Nephron progenitor cell (in vitro differentiated cells): ENCODE measurements at regions not wholly inside any gene's neighbourhood (a gene's known extent, or its start where the extent isn't known, plus 50 kb on each side); places are given as distances from the start of the nearest gene placed in this dataset.

ENCODE experiments used
- DNase-seq: peaks from one replicate; pipeline ENCODE4 v3.0.0; 2021
- H3K27ac Mint-ChIP-seq: 2 replicates; pipeline ENCODE4 v1.8.0; 2021; ENCODE audit warnings: mild to moderate bottlenecking, moderate library complexity, mixed read lengths
- H3K27me3 Mint-ChIP-seq: 2 replicates; pipeline ENCODE4 v1.8.0; 2021; ENCODE audit warnings: mild to moderate bottlenecking, low read depth, mixed read lengths; ENCODE audit not compliant: poor library complexity
- H3K36me3 Mint-ChIP-seq: 2 replicates; pipeline ENCODE4 v1.8.0; 2021; ENCODE audit warnings: low read depth, mixed read lengths
- H3K4me1 Mint-ChIP-seq: 2 replicates; pipeline ENCODE4 v1.8.0; 2021; ENCODE audit warnings: mixed read lengths
- H3K4me3 Mint-ChIP-seq: 2 replicates; pipeline ENCODE4 v1.8.0; 2021; ENCODE audit warnings: mild to moderate bottlenecking, moderate library complexity, mixed read lengths
- H3K9me3 Mint-ChIP-seq: 2 replicates; pipeline ENCODE4 v1.8.0; 2021; ENCODE audit warnings: mild to moderate bottlenecking, moderate library complexity, mixed read lengths
- TF ChIP-seq, protein P1 (sequence below): fragments of 200-600 bp; sonication (generic); IDR thresholded peaks from 2 replicates; pipeline ENCODE4 v1.5.0; 2021; ENCODE audit warnings: antibody characterized with exemption

DNA sequence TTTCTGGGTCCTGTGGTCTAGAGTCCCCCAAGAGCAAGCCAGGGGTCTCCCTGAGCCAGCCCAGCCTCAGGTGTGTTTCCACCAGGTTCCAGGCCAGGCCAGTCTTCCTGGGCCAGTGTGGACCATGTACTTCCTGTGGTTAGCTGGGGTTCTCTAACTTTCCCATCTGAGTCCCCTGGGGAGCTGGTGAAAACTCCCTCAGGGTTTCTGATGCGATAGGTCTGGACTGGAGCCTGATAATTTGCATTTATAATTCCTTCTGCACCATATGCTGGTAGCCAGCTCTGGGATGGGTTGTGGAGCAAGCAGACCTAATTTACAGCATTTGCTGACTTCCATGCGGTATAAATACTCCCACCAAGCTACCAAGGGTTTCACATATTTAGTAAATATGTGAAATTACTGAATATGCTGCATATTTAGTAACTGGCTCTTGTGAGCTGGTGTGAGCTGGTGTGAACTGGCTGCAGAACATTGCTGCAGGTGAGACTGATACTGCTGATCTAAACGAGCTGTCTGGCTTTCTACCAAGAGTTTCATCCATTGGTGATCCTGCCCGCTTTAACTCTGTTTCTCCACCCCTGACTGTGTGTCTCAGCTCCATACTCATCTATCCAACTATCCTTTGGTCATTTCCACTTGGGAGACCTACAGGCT, 62.6 kb downstream of the RIN2 start:
- H3K4me1 Mint-ChIP-seq, result peaks cover 30% of the 10 kb centered on the region
- peaks cover 80% of the 10 kb centered on the region for H3K36me3 Mint-ChIP-seq
- H3K27ac Mint-ChIP-seq, result no peak overlapping the region

DNA sequence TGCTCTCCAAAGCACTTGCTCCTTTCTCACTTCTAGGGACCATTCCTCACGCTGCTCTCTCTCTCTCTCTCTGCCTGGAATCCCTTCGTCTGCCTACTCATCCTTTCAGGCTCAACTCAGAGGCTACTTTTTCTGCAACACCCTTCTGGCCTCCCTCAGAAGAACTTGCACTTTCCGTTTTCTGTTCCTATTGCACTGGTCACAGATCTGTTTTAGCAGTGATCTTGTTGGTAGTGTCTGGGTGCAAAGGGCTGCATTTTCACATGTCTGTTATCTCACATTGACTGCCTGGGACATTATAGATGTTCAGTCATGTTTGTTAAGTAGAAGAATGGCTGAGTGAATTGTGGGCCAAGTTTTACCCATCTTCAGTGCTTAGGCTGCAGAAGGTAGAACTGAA, 63.5 kb downstream of the RIN2 start:
- Mint-ChIP-seq H3K9me3 (peaks cover 16% of the 10 kb centered on the region), H3K36me3 (peaks cover 77% of the 10 kb centered on the region), H3K4me1 (peaks cover 26% of the 10 kb centered on the region), H3K27ac (no peak overlapping the region), H3K27me3 (no peaks in the 10 kb centered on the region), H3K4me3 (no peak overlapping the region)
- no peak for DNase-seq
- TF ChIP-seq, protein P1, sequence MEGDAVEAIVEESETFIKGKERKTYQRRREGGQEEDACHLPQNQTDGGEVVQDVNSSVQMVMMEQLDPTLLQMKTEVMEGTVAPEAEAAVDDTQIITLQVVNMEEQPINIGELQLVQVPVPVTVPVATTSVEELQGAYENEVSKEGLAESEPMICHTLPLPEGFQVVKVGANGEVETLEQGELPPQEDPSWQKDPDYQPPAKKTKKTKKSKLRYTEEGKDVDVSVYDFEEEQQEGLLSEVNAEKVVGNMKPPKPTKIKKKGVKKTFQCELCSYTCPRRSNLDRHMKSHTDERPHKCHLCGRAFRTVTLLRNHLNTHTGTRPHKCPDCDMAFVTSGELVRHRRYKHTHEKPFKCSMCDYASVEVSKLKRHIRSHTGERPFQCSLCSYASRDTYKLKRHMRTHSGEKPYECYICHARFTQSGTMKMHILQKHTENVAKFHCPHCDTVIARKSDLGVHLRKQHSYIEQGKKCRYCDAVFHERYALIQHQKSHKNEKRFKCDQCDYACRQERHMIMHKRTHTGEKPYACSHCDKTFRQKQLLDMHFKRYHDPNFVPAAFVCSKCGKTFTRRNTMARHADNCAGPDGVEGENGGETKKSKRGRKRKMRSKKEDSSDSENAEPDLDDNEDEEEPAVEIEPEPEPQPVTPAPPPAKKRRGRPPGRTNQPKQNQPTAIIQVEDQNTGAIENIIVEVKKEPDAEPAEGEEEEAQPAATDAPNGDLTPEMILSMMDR, result no peak

More for the DNA sequence above, 62.6 kb downstream of the RIN2 start:
- TF ChIP-seq, protein P1, result no peak
- Mint-ChIP-seq H3K27me3 (no peaks in the 10 kb centered on the region), H3K4me3 (no peak overlapping the region), H3K9me3 (peaks cover 16% of the 10 kb centered on the region)
- no peak for DNase-seq

GRCh38 chr20:19823216-19823615, 65.2 kb downstream of the RIN2 start:
- TF ChIP-seq, protein P1, result no peak
- no peak overlapping the region for H3K27ac Mint-ChIP-seq
- no peaks in the 10 kb centered on the region for H3K27me3 Mint-ChIP-seq
- H3K4me3 Mint-ChIP-seq, result no peak overlapping the region
- DNase-seq, result no peak
- peaks cover 72% of the 10 kb centered on the region for H3K36me3 Mint-ChIP-seq
- H3K4me1 Mint-ChIP-seq, result peaks cover 26% of the 10 kb centered on the region
- peaks cover 14% of the 10 kb centered on the region for H3K9me3 Mint-ChIP-seq

GRCh38 chr20:19823971-19824370, 65.9 kb downstream of the RIN2 start:
- Mint-ChIP-seq H3K4me3 (no peak overlapping the region), H3K27ac (peak overlapping the region; percentile 55), H3K27me3 (no peaks in the 10 kb centered on the region), H3K36me3 (peaks cover 72% of the 10 kb centered on the region), H3K9me3 (peaks cover 6% of the 10 kb centered on the region), H3K4me1 (peaks cover 26% of the 10 kb centered on the region)
- TF ChIP-seq, protein P1, result no peak
- DNase-seq, result peak; percentile 27

- no peaks in the 10 kb centered on the region for H3K27me3 Mint-ChIP-seq
- no peaks in the 10 kb centered on the region for H3K9me3 Mint-ChIP-seq
- no peak overlapping the region for H3K4me3 Mint-ChIP-seq
- peaks cover 71% of the 10 kb centered on the region for H3K36me3 Mint-ChIP-seq
- DNase-seq, result no peak
- TF ChIP-seq, protein P1, result no peak
- peak overlapping the region; percentile 69 for H3K27ac Mint-ChIP-seq
- peaks cover 26% of the 10 kb centered on the region for H3K4me1 Mint-ChIP-seq
These were observed 66.8 kb downstream of the RIN2 start for GRCh38 chr20:19824861-19825260.
